ENCODE measurements at regions not wholly inside any gene's neighbourhood (a gene's known extent, or its start where the extent isn't known, plus 50 kb on each side); places are given as distances from the start of the nearest gene placed in this dataset.

- H3K9me3 ChIP-seq, result no peaks in the 10 kb centered on the region
- 0 out of 3 replicates have a peak, but pooled peaks cover 8% of the 10 kb centered on the region for H3K4me1 ChIP-seq
- H3K27ac ChIP-seq, result no peak overlapping the region
- TF ChIP-seq TFCP2L1 (CRISPR knock-in tag; IDR thresholded peaks at IDR 0.05), result no peak
- peak; percentile 30; the same call in 1 of the 2 replicates for TF ChIP-seq GATA3 (IDR thresholded peaks at IDR 0.05; ENCODE audit: borderline replicate concordance)
- CTCF ChIA-PET, result no interaction called here
- no peak overlapping the region for H3K4me3 ChIP-seq
- DNase-seq (ENCODE audit: low read depth in 1 of 2, low spot score in 1 of 2), result peak in 1 of 2 experiments; percentile 68
- no peak for FAIRE-seq
- H3K4me2 ChIP-seq, result peak overlapping the region; percentile 13; the same call in 1 of the 3 replicates
- WGBS (ENCODE audit: missing lambda C conversion rate), result 12% methylated on average over 7 of the region's 7 CpGs
- POLR2A ChIA-PET, result no interaction called here
- peak in 1 of 2 experiments; percentile 88; a peak in 4 of 6 replicates for ATAC-seq
Measured at GRCh38 chr1:217348960-217349664, 281.8 kb downstream of the GPATCH2 start.

DNA sequence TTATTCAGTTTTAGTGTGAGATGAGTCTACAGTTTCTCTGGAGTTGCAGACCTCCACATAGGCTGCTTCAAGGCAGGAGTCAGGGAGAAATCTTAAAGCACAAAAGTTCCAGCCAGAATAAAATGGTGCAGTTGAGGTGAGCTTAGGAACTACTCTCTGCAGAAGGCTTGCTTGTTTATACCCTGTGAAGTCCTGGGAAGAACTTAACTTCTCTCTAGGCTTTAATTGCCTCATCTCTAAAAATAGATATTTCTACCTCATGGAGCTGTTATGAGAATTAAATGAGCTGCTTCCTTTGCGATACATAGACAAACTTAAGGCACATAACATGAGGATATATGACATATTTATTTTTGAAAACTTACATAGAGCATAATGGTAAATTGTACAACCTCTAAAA is 286.2 kb downstream of the GPATCH2 start:
- DNase-seq (ENCODE audit: low read depth in 1 of 2, low spot score in 1 of 2), result no peak

More for the DNA sequence above, 286.2 kb downstream of the GPATCH2 start:
- FAIRE-seq, result no peak
- POLR2A ChIA-PET, result no interaction called here
- no peak for ATAC-seq
- H3K27ac ChIP-seq, result no peak overlapping the region
- no peak overlapping the region for H3K4me2 ChIP-seq
- TF ChIP-seq BCL3 (IDR thresholded peaks at IDR 0.05), result no peak
- no peak for TF ChIP-seq RCOR1 (IDR thresholded peaks at IDR 0.05; ENCODE audit: low read depth, low read length)
- TF ChIP-seq ZC3H11A (IDR thresholded peaks at IDR 0.05), result no peak
- no peak for TF ChIP-seq HDAC2 (IDR thresholded peaks at IDR 0.05)
- TF ChIP-seq RNF2 (IDR thresholded peaks at IDR 0.05; ENCODE audit: borderline replicate concordance, low read depth), result no peak
- no peak for TF ChIP-seq HEYL (CRISPR knock-in tag; IDR thresholded peaks at IDR 0.05)
- TF ChIP-seq E2F6 (IDR thresholded peaks at IDR 0.05; ENCODE audit: borderline replicate concordance, low read depth), result no peak
- no peak for TF ChIP-seq HOXA7 (CRISPR knock-in tag; IDR thresholded peaks at IDR 0.05)
- TF ChIP-seq REST (IDR thresholded peaks at IDR 0.05), result no peak
- TF ChIP-seq HES2 (IDR thresholded peaks at IDR 0.05), result no peak
- no peak for TF ChIP-seq TP53 (CRISPR knock-in tag; IDR thresholded peaks at IDR 0.05)
- TF ChIP-seq JUNB (IDR thresholded peaks at IDR 0.05), result no peak
- TF ChIP-seq MAZ (IDR thresholded peaks at IDR 0.05; ENCODE audit: borderline replicate concordance, low read depth, low read length), result no peak
- TF ChIP-seq CHD4 (IDR thresholded peaks at IDR 0.05; ENCODE audit: borderline replicate concordance), result no peak
- no peaks in the 10 kb centered on the region for H3K9me3 ChIP-seq
- CTCF ChIA-PET, result no interaction called here
- H3K4me3 ChIP-seq, result no peak overlapping the region
- 0 out of 3 replicates have a peak, but pooled peaks cover 8% of the 10 kb centered on the region for H3K4me1 ChIP-seq
- WGBS (ENCODE audit: missing lambda C conversion rate), result 84% methylated on average over 1 of the region's 1 CpG

Data from A549 (cell line).